ENCODE measurements at regions not wholly inside any gene's neighbourhood (a gene's known extent, or its start where the extent isn't known, plus 50 kb on each side); places are given as distances from the start of the nearest gene placed in this dataset.

DNA sequence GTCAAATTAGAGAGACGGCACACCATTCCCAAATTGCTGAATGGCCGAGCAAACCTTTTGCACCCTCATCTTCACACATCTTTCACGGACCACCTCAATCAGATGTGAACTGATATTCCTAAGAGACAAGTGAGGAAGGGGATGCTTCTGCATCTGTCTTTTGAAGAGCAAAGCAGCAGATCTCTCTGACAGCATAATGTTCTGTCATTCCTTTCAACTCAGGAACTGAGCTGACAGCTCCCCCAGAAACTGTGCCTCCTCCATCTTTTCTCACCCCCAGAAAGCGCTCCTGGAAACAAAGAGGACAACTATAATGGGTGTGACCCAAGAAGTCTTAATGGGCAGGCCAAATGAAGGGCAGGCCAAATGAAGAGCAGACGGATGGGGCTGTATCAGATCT is 256.4 kb downstream of the C1orf94 start:
- ATAC-seq (no peak), DNase-seq (ENCODE audit: low read depth, low spot score) (no peak)
- CTCF ChIA-PET: no interaction called here
- Histone ChIP-seq H3K36me3 (ENCODE audit: control insufficient read depth, insufficient read depth, low read length) (no peaks in the 10 kb centered on the region), H3K27ac (ENCODE audit: low read length) (no peak overlapping the region), H3K4me3 (ENCODE audit: low read depth in 2 of 2, low read length in 2 of 2) (no peak overlapping the region), H3K4me1 (ENCODE audit: control insufficient read depth, insufficient read depth, low read length) (no peaks in the 10 kb centered on the region), H3K9me3 (ENCODE audit: control insufficient read depth, insufficient read depth, low read depth, low read length) (no peaks in the 10 kb centered on the region), H3K27me3 (ENCODE audit: control insufficient read depth, insufficient read depth, low read length) (peaks cover 3% of the 10 kb centered on the region; the same call in 1 of the 2 replicates)
- no TSS peak for BruUV-seq (replicated peaks)
- POLR2A ChIA-PET: no interaction called here
- TF ChIP-seq SIN3A (IDR thresholded peaks at IDR 0.05; ENCODE audit: borderline replicate concordance, insufficient read depth, low read depth, low read length): no peak
- no peak for TF ChIP-seq REST (IDR thresholded peaks at IDR 0.05; ENCODE audit: insufficient read depth in 1 of 2, low read depth in 2 of 2, low read length in 1 of 2)
- TF ChIP-seq, protein P1, sequence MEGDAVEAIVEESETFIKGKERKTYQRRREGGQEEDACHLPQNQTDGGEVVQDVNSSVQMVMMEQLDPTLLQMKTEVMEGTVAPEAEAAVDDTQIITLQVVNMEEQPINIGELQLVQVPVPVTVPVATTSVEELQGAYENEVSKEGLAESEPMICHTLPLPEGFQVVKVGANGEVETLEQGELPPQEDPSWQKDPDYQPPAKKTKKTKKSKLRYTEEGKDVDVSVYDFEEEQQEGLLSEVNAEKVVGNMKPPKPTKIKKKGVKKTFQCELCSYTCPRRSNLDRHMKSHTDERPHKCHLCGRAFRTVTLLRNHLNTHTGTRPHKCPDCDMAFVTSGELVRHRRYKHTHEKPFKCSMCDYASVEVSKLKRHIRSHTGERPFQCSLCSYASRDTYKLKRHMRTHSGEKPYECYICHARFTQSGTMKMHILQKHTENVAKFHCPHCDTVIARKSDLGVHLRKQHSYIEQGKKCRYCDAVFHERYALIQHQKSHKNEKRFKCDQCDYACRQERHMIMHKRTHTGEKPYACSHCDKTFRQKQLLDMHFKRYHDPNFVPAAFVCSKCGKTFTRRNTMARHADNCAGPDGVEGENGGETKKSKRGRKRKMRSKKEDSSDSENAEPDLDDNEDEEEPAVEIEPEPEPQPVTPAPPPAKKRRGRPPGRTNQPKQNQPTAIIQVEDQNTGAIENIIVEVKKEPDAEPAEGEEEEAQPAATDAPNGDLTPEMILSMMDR (IDR thresholded peaks at IDR 0.05): no peak
- TF ChIP-seq TCF7L2 (IDR thresholded peaks at IDR 0.05; ENCODE audit: low read depth, low read length): no peak
- no peak for TF ChIP-seq POLR2AphosphoS5 (IDR thresholded peaks at IDR 0.05; ENCODE audit: low read depth, low read length)
- intact Hi-C loops (cut with micrococcal nuclease; ENCODE audit: unreplicated experiment) (no loop called here), in situ Hi-C loops (cut with HindIII; ENCODE audit: low pct_unique_long_range_greater_than_20kb, low sequenced_read_pairs) (no loop called here)

- DNase-seq (ENCODE audit: low read depth, low spot score): no peak
- H3K27me3 ChIP-seq (ENCODE audit: control insufficient read depth, insufficient read depth, low read length): peaks cover 5% of the 10 kb centered on the region; the same call in 1 of the 2 replicates
- no peak for ATAC-seq
- TF ChIP-seq TCF7L2 (IDR thresholded peaks at IDR 0.05; ENCODE audit: low read depth, low read length) (no peak), POLR2AphosphoS5 (IDR thresholded peaks at IDR 0.05; ENCODE audit: low read depth, low read length) (no peak), REST (IDR thresholded peaks at IDR 0.05; ENCODE audit: insufficient read depth in 1 of 2, low read depth in 2 of 2, low read length in 1 of 2) (no peak), SIN3A (IDR thresholded peaks at IDR 0.05; ENCODE audit: borderline replicate concordance, insufficient read depth, low read depth, low read length) (no peak)
- TF ChIP-seq, protein P1 (IDR thresholded peaks at IDR 0.05): no peak
- ChIA-PET POLR2A (no interaction called here), CTCF (no interaction called here)
- BruUV-seq (replicated peaks): no TSS peak
- intact Hi-C loops (cut with micrococcal nuclease; ENCODE audit: unreplicated experiment): no loop called here
- H3K27ac ChIP-seq (ENCODE audit: low read length): no peak overlapping the region
- H3K4me3 ChIP-seq (ENCODE audit: low read depth in 2 of 2, low read length in 2 of 2): no peak overlapping the region
- H3K9me3 ChIP-seq (ENCODE audit: control insufficient read depth, insufficient read depth, low read depth, low read length): no peaks in the 10 kb centered on the region
- no peaks in the 10 kb centered on the region for H3K36me3 ChIP-seq (ENCODE audit: control insufficient read depth, insufficient read depth, low read length)
- in situ Hi-C loops (cut with HindIII; ENCODE audit: low pct_unique_long_range_greater_than_20kb, low sequenced_read_pairs): no loop called here
- H3K4me1 ChIP-seq (ENCODE audit: control insufficient read depth, insufficient read depth, low read length): no peaks in the 10 kb centered on the region
Measured at GRCh38 chr1:34436836-34437235, 260.1 kb downstream of the C1orf94 start.

Measured in Panc1 (cell line).